Heart right ventricle (tissue), 16 donors: ENCODE measurements at regions not wholly inside any gene's neighbourhood (a gene's known extent, or its start where the extent isn't known, plus 50 kb on each side); places are given as distances from the start of the nearest gene placed in this dataset.
A peak's percentile ranks its signal among the peaks of the same experiment; 100 is the strongest.

Source experiments
- ATAC-seq, 8 donors: fragments of 200-7000 bp; cut with Tn5 transposase; one replicate each; pipeline ENCODE4 v1.9.1; 2020; ENCODE audit warnings: mild to moderate bottlenecking in 8 of 8, moderate library complexity in 8 of 8, moderate number of reproducible peaks in 1 of 8
- DNase-seq, 2 donors: peaks; one replicate each; pipeline ENCODE4 v3.0.0-alpha.2; 2020
- H3K27ac ChIP-seq, 10 donors: fragments of 200-600 bp; sonication (generic) in 2 of 10; one replicate each; pipeline versions ENCODE4 v1.5.0 to v1.8.0; 2020 to 2022; ENCODE audit warnings: mild to moderate bottlenecking in 3 of 10
- H3K27me3 ChIP-seq, 7 donors: fragments of 200-600 bp; one replicate each; pipeline ENCODE4 v1.8.0; 2021 to 2022; ENCODE audit warnings: mild to moderate bottlenecking in 2 of 7
- H3K36me3 ChIP-seq, 9 donors: fragments of 200-600 bp; sonication (generic) in 1 of 9; one replicate each; pipeline versions ENCODE4 v1.5.0 to v1.8.0; 2020 to 2022; ENCODE audit warnings: mild to moderate bottlenecking in 2 of 9
- H3K4me1 ChIP-seq, 9 donors: fragments of 200-600 bp; sonication (generic) in 1 of 9; one replicate each; pipeline versions ENCODE4 v1.5.0 to v1.8.0; 2020 to 2022; ENCODE audit warnings: mild to moderate bottlenecking in 4 of 9
- H3K4me3 ChIP-seq, 10 donors: fragments of 200-600 bp; sonication (generic) in 2 of 10; one replicate each; pipeline versions ENCODE4 v1.5.0 to v1.8.0; 2020 to 2022; ENCODE audit warnings: mild to moderate bottlenecking in 7 of 10, moderate library complexity in 2 of 10
- H3K9me3 ChIP-seq, 11 donors: fragments of 200-600 bp in 10 of 11; sonication (generic) in 2 of 11; one replicate each; pipeline versions ENCODE4 v1.5.0 to v1.8.0; 2013 to 2022; ENCODE audit warnings: mild to moderate bottlenecking in 2 of 11, control low read depth in 1 of 11, moderate library complexity in 1 of 11
- WGBS, 2 donors: extraction: QIAGEN DNeasy Blood & Tissue Kit; methylation state at CpG; one replicate each; pipeline ENCODE4 v1.1.7; 2013; ENCODE audit warnings: inconsistent platforms in 1 of 2; 5-methylcytosine and 5-hydroxymethylcytosine counted together
- intact Hi-C, 10 donors: fragments of 100-400 bp; cut with DNase I; formaldehyde crosslinking; loops; one replicate each; pipeline versions ENCODE4 v1.11.1 to v1.14.2; 2022
- TF ChIP-seq, protein P1 (sequence below), 9 donors: fragments of 200-600 bp; sonication (generic) in 2 of 9; IDR thresholded peaks; one replicate each; pipeline versions ENCODE4 v1.5.0 to v1.8.0; 2021 to 2022; ENCODE audit warnings: antibody characterized with exemption in 9 of 9, mild to moderate bottlenecking in 5 of 9, moderate library complexity in 1 of 9
- donor health status: Arrhythmogenic right ventricular cardiomyopathy.
- donor health status: ischemic (EF 13 %, LVEDD 7.1; RV severe dilation, severe dysfunction).
- donor health status: healthy with polysubstance abuse.
- donor health status: DM: no; HTN: yes; CAD: no.
- donor health status: DM: no; HTN: no; CAD: no.
- donor health status: ischemic (EF 25% LVEDD 6.9; RV normal size, moderate dysfunction).
- donor health status: ischemic (EF 25% LVEDD 5.7; RV mildly dilated, moderate dysfunction).
- donor health status: healthy.
- donor health status: DM: yes; HTN: yes; CAD: no.
- donor health status: Ischemic cardiomyopathy.
- donor health status: ischemic (EF 35%, LVEDD 5.7; RV mildly dilated, moderate dysfunction).
- donor health status: nonischemic (EF 11% LVEDD 7.7; RV severe dilation, severe dysfunction).
- donor health status: DM: yes; HTN: yes; CAD: no.
- donor health status: PGD.
- donor health status: ischemic (EF 29% LVEDD 5.4; RV normal size, mild dysfunction).
- donor health status: nonischemic (EF 23%, LVEDD 6.1; RV moderate dilation, normal function).

GRCh38 chr11:79925570-79925969 is 484.7 kb upstream of the TENM4 start:
- no peak for ATAC-seq
- H3K27me3 ChIP-seq: no peaks in the 10 kb centered on the region
- intact Hi-C loops: loop anchor here in 2 of 10 donors (10.0 kb wide), 2 partner anchors 59 to 61 kb away; no protein-coding TSS in a partner anchor
- no peak overlapping the region for H3K4me3 ChIP-seq
- WGBS, 2 donors: 87 to 92% methylated on average over 3 of the region's 3 CpGs
- no peak for DNase-seq
- TF ChIP-seq, protein P1, sequence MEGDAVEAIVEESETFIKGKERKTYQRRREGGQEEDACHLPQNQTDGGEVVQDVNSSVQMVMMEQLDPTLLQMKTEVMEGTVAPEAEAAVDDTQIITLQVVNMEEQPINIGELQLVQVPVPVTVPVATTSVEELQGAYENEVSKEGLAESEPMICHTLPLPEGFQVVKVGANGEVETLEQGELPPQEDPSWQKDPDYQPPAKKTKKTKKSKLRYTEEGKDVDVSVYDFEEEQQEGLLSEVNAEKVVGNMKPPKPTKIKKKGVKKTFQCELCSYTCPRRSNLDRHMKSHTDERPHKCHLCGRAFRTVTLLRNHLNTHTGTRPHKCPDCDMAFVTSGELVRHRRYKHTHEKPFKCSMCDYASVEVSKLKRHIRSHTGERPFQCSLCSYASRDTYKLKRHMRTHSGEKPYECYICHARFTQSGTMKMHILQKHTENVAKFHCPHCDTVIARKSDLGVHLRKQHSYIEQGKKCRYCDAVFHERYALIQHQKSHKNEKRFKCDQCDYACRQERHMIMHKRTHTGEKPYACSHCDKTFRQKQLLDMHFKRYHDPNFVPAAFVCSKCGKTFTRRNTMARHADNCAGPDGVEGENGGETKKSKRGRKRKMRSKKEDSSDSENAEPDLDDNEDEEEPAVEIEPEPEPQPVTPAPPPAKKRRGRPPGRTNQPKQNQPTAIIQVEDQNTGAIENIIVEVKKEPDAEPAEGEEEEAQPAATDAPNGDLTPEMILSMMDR (IDR thresholded peaks at IDR 0.05): no peak
- H3K27ac ChIP-seq: no peak overlapping the region
- H3K9me3 ChIP-seq: no peaks in the 10 kb centered on the region
- H3K36me3 ChIP-seq: no peaks in the 10 kb centered on the region
- H3K4me1 ChIP-seq: peaks cover 0 to 4% (median 0%) of the 10 kb centered on the region in 9 donors

DNA sequence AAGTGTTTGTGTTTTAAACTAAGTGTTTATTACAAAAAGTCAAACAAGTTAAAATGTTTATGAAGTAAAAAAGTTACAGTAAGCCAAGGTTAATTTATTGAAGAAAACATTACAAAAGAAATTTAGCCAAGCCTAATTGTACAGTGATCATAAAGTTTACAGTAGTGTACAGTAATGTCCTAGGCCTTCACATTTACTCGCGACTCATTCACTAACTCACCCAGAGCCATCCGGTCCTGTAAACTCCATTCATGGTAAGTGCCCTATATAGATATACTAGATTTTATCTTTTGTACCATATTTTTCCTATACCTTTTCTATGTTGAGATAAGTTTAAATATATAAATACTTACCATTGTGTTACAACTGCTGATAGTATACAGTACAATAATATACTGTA is 481.8 kb upstream of the TENM4 start:
- H3K4me1 ChIP-seq: peaks cover 0 to 9% (median 0%) of the 10 kb centered on the region in 9 donors
- 94 to 97% methylated on average over 3 of the region's 3 CpGs for WGBS, 2 donors
- TF ChIP-seq, protein P1 (IDR thresholded peaks at IDR 0.05): no peak
- H3K4me3 ChIP-seq: no peak overlapping the region
- ATAC-seq (no peak), DNase-seq (no peak)
- intact Hi-C loops: loop anchor here in 2 of 10 donors (10.0 kb wide), 2 partner anchors 58 to 62 kb away; no protein-coding TSS in a partner anchor
- no peaks in the 10 kb centered on the region for H3K36me3 ChIP-seq
- H3K9me3 ChIP-seq: no peaks in the 10 kb centered on the region
- no peaks in the 10 kb centered on the region for H3K27me3 ChIP-seq
- H3K27ac ChIP-seq: no peak overlapping the region

DNA sequence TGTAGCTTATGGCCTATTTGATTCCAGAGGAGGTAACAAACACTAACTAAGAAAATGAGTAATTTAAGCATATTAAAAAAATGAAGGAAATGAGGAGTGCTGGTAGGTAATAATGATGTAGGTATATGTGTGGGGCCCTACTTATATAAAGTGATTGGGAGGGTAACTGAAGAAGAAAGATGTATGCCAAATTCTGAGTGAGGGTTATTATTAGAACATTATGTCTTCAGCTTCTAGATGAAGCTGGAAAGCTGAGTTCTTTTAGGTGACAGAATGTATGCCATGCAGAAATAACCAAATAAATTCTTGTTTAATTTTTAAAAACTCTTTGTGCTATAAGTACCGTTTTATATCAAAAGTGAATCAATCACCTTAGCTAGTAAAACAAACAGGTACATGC is 479.6 kb upstream of the TENM4 start:
- Histone ChIP-seq H3K27ac (no peak overlapping the region), H3K4me3 (no peak overlapping the region), H3K9me3 (no peaks in the 10 kb centered on the region), H3K4me1 (peaks cover 0 to 9% (median 0%) of the 10 kb centered on the region in 9 donors), H3K27me3 (no peaks in the 10 kb centered on the region), H3K36me3 (no peaks in the 10 kb centered on the region)
- TF ChIP-seq, protein P1 (IDR thresholded peaks at IDR 0.05): no peak
- intact Hi-C loops: loop anchor here in 2 of 10 donors (10.0 kb wide), 2 partner anchors 56 to 64 kb away; no protein-coding TSS in a partner anchor
- DNase-seq (no peak), ATAC-seq (peak in 2 of 8 donors; percentile 58 to 61)
- 82 to 93% methylated on average over 1 of the region's 1 CpG for WGBS, 2 donors

DNA sequence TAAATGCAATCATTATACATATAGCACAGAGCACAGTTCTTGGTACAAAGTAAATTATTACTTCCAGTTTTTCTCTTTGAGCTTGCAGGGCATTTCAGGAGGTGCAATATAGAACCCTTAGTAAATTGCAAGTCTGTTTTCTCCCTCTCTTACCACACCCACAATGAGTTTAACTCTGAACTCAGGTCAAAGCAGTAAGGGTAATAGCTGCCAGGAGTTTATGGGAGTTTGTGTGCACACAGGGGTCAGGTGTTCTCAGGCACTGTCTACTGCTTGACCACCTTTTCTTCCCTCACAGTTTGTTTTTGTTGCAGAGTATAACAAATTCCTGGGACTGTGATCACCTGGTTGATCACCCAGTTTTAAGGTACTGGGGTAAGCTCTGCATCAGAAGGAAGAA is 478.5 kb upstream of the TENM4 start:
- no peaks in the 10 kb centered on the region for H3K36me3 ChIP-seq
- TF ChIP-seq, protein P1 (IDR thresholded peaks at IDR 0.05): no peak
- no peak overlapping the region for H3K4me3 ChIP-seq
- ATAC-seq: no peak
- no peak for DNase-seq
- no peaks in the 10 kb centered on the region for H3K27me3 ChIP-seq
- peaks cover 0 to 9% (median 0%) of the 10 kb centered on the region in 9 donors for H3K4me1 ChIP-seq
- intact Hi-C loops: no loop called here
- H3K9me3 ChIP-seq: no peaks in the 10 kb centered on the region
- H3K27ac ChIP-seq: no peak overlapping the region
